Cardiac muscle cell (in vitro differentiated cells and primary cell): ENCODE measurements at regions not wholly inside any gene's neighbourhood (a gene's known extent, or its start where the extent isn't known, plus 50 kb on each side); places are given as distances from the start of the nearest gene placed in this dataset.

Source experiments
- DNase-seq, 2 donors: peaks; one replicate each; pipeline versions ENCODE4 v3.0.0 to v3.0.0-alpha.2; 2010 to 2017; ENCODE audit warnings: low read depth in 1 of 2, low spot score in 1 of 2
- H3K27ac ChIP-seq: fragments of 200-600 bp; sonication (generic); 2 replicates; pipeline ENCODE4 v1.5.1; 2016
- H3K27me3 ChIP-seq: fragments of 200-600 bp; sonication (generic); 2 replicates; pipeline ENCODE4 v1.6.0; 2016; ENCODE audit warnings: control low read depth
- H3K36me3 ChIP-seq: fragments of 200-600 bp; sonication (generic); 2 replicates; pipeline ENCODE4 v1.5.1; 2016; ENCODE audit warnings: control low read depth
- H3K4me1 ChIP-seq: fragments of 200-600 bp; sonication (generic); 2 replicates; pipeline ENCODE4 v1.8.1; 2017; ENCODE audit warnings: low read depth, mild to moderate bottlenecking, mixed run types
- H3K4me3 ChIP-seq: fragments of 200-600 bp; sonication (generic); 2 replicates; pipeline ENCODE4 v1.5.1; 2016; ENCODE audit warnings: mild to moderate bottlenecking
- H3K9me3 ChIP-seq: fragments of 200-600 bp; sonication (generic); 2 replicates; pipeline ENCODE4 v1.5.1; 2017; ENCODE audit warnings: low read depth, mild to moderate bottlenecking, control low read depth
- CTCF ChIP-seq: IDR thresholded peaks from 2 replicates; pipeline ENCODE4 v1.5.1; 2012; ENCODE audit warnings: low read depth, mild to moderate bottlenecking, low read length

DNA sequence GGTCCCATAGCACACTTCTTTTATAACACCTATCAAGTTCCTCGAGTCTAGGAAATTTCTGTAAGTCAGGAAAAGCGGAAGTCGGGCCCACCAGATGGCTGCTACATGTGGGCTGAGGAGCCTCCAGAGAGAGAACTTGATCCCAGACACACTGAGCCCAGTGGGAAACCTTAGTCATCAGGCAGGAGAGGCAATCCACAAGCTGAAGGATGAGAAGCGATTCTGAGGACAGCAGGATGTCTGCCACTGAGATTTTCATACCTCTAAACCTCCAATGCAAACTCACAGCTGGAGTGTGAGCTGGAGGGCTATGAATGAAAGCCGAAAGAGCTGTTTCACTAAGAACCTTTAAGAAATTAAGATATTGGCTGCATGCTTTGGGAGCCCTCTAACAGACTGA is 52.6 kb upstream of the PDHA1 start:
- Histone ChIP-seq H3K9me3 (peaks cover 3% of the 10 kb centered on the region), H3K36me3 (no peaks in the 10 kb centered on the region), H3K27me3 (no peaks in the 10 kb centered on the region), H3K27ac (no peak overlapping the region), H3K4me3 (no peak overlapping the region), H3K4me1 (no peaks in the 10 kb centered on the region)
- DNase-seq, result no peak
- TF ChIP-seq CTCF, result no peak

GRCh38 chrX:19293606-19294325 is 50.0 kb upstream of the PDHA1 start:
- H3K36me3 ChIP-seq, result no peaks in the 10 kb centered on the region
- H3K9me3 ChIP-seq, result peaks cover 3% of the 10 kb centered on the region
- no peak for TF ChIP-seq CTCF
- no peaks in the 10 kb centered on the region for H3K27me3 ChIP-seq
- H3K4me1 ChIP-seq, result no peaks in the 10 kb centered on the region
- H3K4me3 ChIP-seq, result no peak overlapping the region
- no peak overlapping the region for H3K27ac ChIP-seq
- DNase-seq, result no peak
